GM12878 (cell line): ENCODE measurements at regions not wholly inside any gene's neighbourhood (a gene's known extent, or its start where the extent isn't known, plus 50 kb on each side); places are given as distances from the start of the nearest gene placed in this dataset.

Source experiments
- BMI1 ChIP-seq: fragments of 450-650 bp; IDR thresholded peaks from 2 replicates; pipeline ENCODE4 v1.6.1; 2016; ENCODE audit warnings: mild to moderate bottlenecking, moderate library complexity, borderline replicate concordance
- CBX3 ChIP-seq: fragments of 200-600 bp; sonication (generic); IDR thresholded peaks from 2 replicates; pipeline ENCODE4 v1.6.1; 2016; ENCODE audit warnings: low read depth, borderline replicate concordance
- ELK1 ChIP-seq: IDR thresholded peaks from 2 replicates; pipeline ENCODE4 v1.6.1; 2012; ENCODE audit warnings: low read depth, low read length, improper control_type of control experiment
- IRF3 ChIP-seq: fragments of 450-650 bp; IDR thresholded peaks from 2 replicates; pipeline ENCODE4 v1.6.1; 2014; ENCODE audit warnings: mild to moderate bottlenecking
- NR2C2 ChIP-seq: IDR thresholded peaks from 2 replicates; pipeline ENCODE4 v1.6.1; 2011; ENCODE audit warnings: borderline replicate concordance, low read depth; ENCODE audit not compliant: control insufficient read depth, insufficient read length
- POLR2A ChIP-seq: IDR thresholded peaks from 2 replicates; pipeline ENCODE4 v1.6.1; 2011; ENCODE audit warnings: low read depth, mild to moderate bottlenecking, low read length
- RCOR1 ChIP-seq: conservative IDR thresholded peaks from 2 replicates; pipeline ENCODE4 v1.6.1; 2012; ENCODE audit warnings: low read depth, low read length, improper control_type of control experiment
- YY1 ChIP-seq: IDR thresholded peaks from 2 replicates; pipeline ENCODE4 v1.6.1; 2011; ENCODE audit warnings: low read depth, mild to moderate bottlenecking, low read length
- ZSCAN29 ChIP-seq: fragments of 450-650 bp; IDR thresholded peaks from 2 replicates; pipeline ENCODE4 v1.6.1; 2017; ENCODE audit warnings: mild to moderate bottlenecking, moderate library complexity

GRCh38 chr2:180497621-180498152, 482.7 kb upstream of the UBE2E3 start:
- TF ChIP-seq IRF3 (no peak), POLR2A (no peak), BMI1 (no peak), RCOR1 (no peak), ELK1 (no peak), NR2C2 (no peak), YY1 (no peak), CBX3 (no peak), ZSCAN29 (no peak)
